ENCODE measurements at regions not wholly inside any gene's neighbourhood (a gene's known extent, or its start where the extent isn't known, plus 50 kb on each side); places are given as distances from the start of the nearest gene placed in this dataset.

- DNase-seq (ENCODE audit: low read depth), result no peak
- no peak overlapping the region for H3K4me3 ChIP-seq (ENCODE audit: low read depth, low read length)
These were observed 251.2 kb downstream of the SHQ1 start for GRCh38 chr3:72597043-72597442.

- DNase-seq (ENCODE audit: low read depth), result no peak
- no peak overlapping the region for H3K4me3 ChIP-seq (ENCODE audit: low read depth, low read length)
These were observed 252.2 kb downstream of the SHQ1 start for GRCh38 chr3:72595927-72596610.

DNA sequence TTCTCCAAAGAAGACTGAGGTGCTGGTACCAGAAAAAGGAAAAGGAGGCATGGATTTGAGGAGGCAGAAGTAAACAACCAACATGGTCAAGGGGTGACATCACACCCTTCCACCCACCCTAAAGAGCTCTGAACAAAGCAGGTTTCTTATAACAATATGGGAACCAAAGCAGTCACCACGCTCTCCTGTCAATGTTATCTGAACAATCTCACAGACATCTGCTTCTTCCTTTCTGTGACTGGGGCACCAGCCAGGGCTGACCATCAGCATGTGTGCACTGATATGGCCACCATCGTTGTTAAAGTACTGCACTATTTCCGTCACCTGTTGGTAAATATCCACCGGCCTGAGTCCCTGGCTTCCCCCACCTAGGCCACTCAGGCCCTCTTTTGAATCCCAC lies 252.9 kb downstream of the SHQ1 start:
- no peak overlapping the region for H3K4me3 ChIP-seq (ENCODE audit: low read depth, low read length)
- no peak for DNase-seq (ENCODE audit: low read depth)

- H3K4me3 ChIP-seq (ENCODE audit: low read depth, low read length), result no peak overlapping the region
- DNase-seq (ENCODE audit: low read depth), result no peak
These were observed 253.5 kb downstream of the SHQ1 start for GRCh38 chr3:72594615-72595215.

DNA sequence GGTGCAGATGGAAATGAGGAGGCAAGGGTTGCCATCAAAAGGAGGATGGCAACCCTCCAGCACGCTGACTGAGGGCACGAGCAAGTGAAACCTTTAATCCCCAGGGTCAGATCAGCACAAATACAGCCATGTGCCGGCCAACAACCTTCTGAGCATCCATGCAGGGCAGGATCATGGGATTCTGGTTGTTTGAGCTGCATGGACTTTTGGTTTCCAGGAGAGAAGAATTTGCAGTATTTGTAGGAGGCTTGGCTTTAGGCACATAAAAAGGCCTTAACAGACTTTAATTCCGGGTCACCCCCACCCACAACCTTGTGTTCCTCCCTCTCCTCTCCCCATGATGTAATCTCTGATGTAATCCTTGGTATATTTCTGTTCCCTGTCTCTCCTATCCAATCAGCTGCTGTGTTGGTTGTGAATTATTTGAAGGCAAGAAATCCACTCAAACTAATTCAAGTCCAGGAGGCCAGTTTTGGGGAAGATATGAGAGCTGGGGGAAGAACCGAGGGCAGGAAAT lies 254.3 kb downstream of the SHQ1 start:
- DNase-seq (ENCODE audit: low read depth), result peak; percentile 14

GRCh38 chr3:72591522-72592421 lies 256.5 kb downstream of the SHQ1 start:
- H3K4me3 ChIP-seq (ENCODE audit: low read depth, low read length), result no peak overlapping the region
- peak; percentile 36 for DNase-seq (ENCODE audit: low read depth)

More for the DNA sequence above, 254.3 kb downstream of the SHQ1 start:
- H3K4me3 ChIP-seq (ENCODE audit: low read depth, low read length), result no peak overlapping the region

DNA sequence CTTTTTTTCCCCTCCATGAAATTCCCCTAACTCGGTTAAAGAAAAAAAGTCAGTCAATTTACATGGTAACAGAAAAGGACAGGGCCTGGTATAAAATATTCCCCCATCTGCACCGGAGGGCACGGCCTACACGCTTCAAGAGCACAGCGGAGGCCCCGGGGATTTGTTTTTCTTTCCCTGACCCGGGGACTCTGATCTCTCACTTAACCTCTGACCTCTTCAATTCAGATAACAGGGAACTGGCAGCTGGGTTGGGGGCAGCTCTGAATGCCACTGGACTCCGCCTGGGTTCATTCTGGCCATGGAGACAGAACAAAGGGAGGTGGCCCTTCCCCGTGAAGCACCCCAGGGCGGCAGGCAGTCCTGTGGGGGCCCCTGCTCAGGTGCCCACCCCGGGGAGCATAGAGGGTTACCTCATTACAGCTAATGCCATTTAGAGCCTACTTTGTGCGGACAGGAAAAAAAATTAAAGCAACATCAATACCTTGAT lies 257.5 kb downstream of the SHQ1 start:
- no peak for DNase-seq (ENCODE audit: low read depth)
- no peak overlapping the region for H3K4me3 ChIP-seq (ENCODE audit: low read depth, low read length)

DNA sequence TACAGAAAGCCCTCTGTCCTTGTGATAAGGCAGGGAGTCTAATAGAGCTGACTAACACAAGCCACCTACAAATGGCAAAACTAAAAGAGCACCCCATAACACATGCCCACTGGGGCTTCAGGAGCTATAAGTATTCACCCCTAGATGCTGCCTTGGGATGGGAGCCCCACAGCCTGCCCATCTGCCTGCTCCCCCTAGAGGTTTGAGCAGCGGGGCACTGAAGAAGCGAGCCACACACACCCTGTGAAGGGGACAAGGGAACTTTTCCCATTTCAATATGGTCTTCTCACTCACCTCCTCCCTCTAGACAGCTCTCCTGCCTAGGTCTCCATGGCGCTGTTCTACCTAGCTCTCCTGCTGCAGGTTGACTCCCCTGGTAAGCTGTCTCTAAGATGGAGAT lies 261.0 kb downstream of the SHQ1 start:
- DNase-seq (ENCODE audit: low read depth), result no peak
- H3K4me3 ChIP-seq (ENCODE audit: low read depth, low read length), result no peak overlapping the region

DNA sequence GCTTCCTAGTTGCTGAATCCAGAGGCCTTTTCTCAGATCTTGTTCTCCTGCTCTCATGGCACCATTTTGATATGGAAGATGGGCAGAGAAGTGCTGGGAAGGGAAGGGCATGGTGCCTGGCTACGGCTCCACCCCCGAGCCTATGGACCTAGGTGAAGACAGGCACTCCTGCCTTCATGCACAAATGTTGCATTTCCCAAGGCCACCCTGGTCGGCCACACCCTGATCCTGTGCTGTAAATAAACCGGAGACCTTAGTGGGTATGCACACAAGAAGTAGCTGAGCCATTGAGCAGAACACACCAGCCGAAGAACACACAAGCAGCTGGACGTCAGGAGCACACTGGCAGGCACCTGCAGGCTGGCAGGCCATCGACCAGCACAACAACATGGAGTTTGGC lies 261.6 kb downstream of the SHQ1 start:
- H3K4me3 ChIP-seq (ENCODE audit: low read depth, low read length), result no peak overlapping the region
- no peak for DNase-seq (ENCODE audit: low read depth)

DNA sequence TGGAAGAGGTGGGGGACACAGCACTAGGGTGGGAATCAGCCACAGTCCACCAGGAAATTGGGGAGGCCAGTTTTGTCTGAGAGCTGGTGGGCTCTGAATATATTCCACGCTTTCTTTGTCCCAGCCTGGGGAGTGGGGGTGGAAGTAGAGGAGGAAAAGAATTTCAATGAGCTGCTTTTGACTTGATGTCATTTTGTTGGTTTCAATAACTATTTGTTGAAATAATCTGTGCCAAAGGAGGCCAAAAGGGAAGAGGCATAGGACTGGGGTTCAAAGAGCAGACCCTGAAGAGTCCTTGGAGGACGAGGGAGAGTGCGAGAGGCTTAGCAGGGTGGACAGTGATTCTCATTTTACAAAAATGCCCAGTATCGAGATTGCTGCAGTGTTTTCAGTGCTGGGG lies 262.3 kb downstream of the SHQ1 start:
- no peak for DNase-seq (ENCODE audit: low read depth)
- H3K4me3 ChIP-seq (ENCODE audit: low read depth, low read length), result no peak overlapping the region

DNA sequence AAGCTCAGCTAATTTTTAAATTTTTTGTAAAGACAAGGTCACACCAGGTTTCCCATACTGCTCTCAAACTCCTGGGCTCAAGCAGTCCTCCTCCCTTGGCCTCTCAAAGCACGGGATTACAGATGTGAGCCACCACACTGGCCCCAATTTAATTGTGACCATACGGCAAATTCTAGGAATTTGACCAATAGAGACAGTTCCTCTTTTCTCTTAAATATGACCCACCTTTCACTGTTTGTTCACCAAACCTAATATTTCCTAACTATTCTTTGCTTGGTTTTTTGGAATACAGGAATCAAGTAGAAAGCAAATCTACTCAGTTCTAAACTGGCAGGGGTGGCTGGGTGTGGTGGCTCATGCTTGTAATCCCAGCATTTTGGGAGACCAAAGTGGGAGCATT lies 264.0 kb downstream of the SHQ1 start:
- no peak overlapping the region for H3K4me3 ChIP-seq (ENCODE audit: low read depth, low read length)
- no peak for DNase-seq (ENCODE audit: low read depth)

- DNase-seq (ENCODE audit: low read depth), result no peak
- no peak overlapping the region for H3K4me3 ChIP-seq (ENCODE audit: low read depth, low read length)
These were observed 265.3 kb downstream of the SHQ1 start for GRCh38 chr3:72582963-72583362.

- no peak for DNase-seq (ENCODE audit: low read depth)
- no peak overlapping the region for H3K4me3 ChIP-seq (ENCODE audit: low read depth, low read length)
These were observed 265.9 kb downstream of the SHQ1 start for GRCh38 chr3:72582211-72582878.

DNA sequence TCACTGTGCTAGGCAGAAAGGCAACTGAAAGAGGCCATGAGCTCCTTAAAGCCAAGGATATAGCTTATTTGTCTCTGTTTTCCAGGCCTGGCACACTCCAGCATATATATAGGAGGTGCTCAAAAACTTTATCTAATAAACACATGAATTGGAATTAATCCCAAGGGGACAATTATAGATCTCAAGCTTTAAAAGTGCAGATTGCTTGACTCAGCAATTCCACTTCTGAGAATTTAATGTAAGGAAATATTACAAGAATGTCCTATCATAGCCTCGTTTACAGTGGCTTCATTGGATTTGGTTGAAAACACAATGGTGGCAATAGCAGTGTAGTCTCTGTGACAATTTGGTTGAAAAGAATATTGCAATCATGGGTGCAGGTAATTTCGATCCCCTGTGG lies 267.3 kb downstream of the SHQ1 start:
- H3K4me3 ChIP-seq (ENCODE audit: low read depth, low read length), result no peak overlapping the region
- no peak for DNase-seq (ENCODE audit: low read depth)

- no peak overlapping the region for H3K4me3 ChIP-seq (ENCODE audit: low read depth, low read length)
- no peak for DNase-seq (ENCODE audit: low read depth)
These were observed 267.9 kb downstream of the SHQ1 start for GRCh38 chr3:72580246-72580756.

DNA sequence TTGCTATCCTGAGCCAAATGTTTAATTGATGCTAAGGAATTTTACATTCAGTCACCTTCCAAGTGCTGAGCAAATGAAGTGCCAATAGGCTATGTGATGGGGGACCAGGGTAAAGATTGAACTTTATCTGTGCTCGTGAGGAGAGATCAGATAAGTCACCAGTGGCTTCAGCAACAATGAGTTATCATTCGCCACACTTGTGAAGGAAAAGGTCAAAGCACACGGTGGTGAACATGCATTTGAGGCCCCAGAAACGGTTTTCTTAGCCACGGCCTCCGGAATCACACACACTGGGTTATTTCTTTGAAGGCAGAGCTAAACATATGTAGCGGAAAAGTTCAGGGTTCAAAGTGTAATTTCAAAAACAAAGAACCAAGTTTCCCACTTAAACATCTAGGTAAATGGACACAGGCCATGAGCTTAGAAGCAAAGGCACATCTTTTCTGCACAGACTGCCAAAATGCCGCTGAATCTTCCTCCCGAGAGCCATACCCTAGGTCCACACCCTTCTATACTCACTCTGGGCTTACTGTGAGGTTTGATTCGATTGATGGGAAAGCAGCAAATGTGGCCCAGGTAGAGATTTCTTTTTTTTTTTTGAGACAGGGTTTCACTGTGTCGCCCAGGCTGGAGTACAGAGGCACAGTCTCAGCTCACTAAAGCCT lies 268.5 kb downstream of the SHQ1 start:
- H3K4me3 ChIP-seq (ENCODE audit: low read depth, low read length), result no peak overlapping the region
- DNase-seq (ENCODE audit: low read depth), result no peak

GRCh38 chr3:72579191-72579580 lies 269.1 kb downstream of the SHQ1 start:
- H3K4me3 ChIP-seq (ENCODE audit: low read depth, low read length), result no peak overlapping the region
- no peak for DNase-seq (ENCODE audit: low read depth)

DNA sequence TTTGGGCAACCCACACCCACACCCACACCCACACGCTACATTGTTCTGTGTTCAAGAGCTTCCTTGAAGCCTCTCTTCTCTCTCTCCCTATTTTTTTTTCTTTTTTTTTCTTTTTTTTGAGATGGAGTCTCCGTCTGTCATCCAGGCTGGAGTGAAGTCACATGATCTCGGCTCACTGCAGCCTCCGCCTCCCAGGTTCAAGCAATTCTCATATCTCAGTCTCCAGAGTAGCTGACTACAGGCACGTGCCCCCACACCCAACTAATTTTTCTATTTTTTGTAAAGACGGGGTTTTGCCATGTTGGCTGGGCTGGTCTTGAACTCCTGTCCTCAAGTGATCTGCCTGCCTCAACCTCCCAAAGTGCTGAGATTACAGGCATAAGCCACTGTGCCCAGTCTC lies 271.1 kb downstream of the SHQ1 start:
- no peak overlapping the region for H3K4me3 ChIP-seq (ENCODE audit: low read depth, low read length)
- no peak for DNase-seq (ENCODE audit: low read depth)

DNA sequence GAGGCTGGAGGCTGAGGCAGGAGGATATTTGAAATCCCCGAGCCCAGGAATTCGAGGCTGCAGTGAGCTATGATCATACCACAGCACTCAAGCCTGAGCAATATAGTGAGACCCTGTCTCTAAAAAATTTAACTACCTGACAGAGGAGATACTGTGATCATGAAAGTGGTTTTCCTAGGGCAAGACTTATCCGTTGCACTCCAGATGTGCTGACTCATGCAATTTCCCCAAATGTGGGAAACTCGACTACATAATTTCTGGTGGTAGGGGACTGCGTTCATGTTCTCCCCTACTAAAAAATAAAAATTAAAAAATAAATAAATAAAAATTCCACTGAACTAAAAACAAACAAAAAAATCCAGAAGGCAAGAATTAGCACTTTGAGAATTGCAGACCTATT lies 271.7 kb downstream of the SHQ1 start:
- H3K4me3 ChIP-seq (ENCODE audit: low read depth, low read length), result no peak overlapping the region
- no peak for DNase-seq (ENCODE audit: low read depth)
